H54 (cell line): ENCODE measurements at regions not wholly inside any gene's neighbourhood (a gene's known extent, or its start where the extent isn't known, plus 50 kb on each side); places are given as distances from the start of the nearest gene placed in this dataset.

Experiments used
- DNase-seq: peaks from one replicate; pipeline ENCODE4 v3.0.0; 2011; ENCODE audit warnings: low spot score, mixed read lengths; ENCODE audit not compliant: insufficient read length
- FAIRE-seq: peaks from 3 replicates; lab custom pipeline; 2011; peaks lifted over from hg19 to GRCh38; lab: Jason Lieb, UNC
- POLR2A ChIP-seq: IDR thresholded peaks from 2 replicates; pipeline ENCODE4 v1.6.1; 2011; ENCODE audit warnings: low read depth, mild to moderate bottlenecking, low read length

GRCh38 chr18:10258836-10259474 is 195.5 kb upstream of the APCDD1 start:
- no peak for FAIRE-seq
- no peak for DNase-seq
- no peak for TF ChIP-seq POLR2A

DNA sequence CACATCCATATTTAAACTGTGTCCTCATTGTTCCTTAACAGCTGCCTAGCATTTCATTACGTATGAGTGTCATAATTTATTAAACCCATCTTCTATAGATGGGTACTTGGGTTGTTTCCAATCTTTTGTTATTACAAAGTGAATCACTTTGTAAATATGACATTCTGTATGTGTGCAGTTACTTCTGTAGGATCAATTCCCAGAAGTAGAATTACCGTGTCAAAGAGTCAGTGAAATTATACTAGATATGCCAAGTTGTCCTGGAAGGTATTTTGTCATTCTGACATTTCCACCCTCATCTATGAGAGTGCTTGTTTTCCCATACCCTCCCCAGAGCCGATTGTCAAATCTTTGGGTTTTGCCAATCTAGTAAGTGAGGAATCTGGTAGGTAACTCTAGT is 194.5 kb upstream of the APCDD1 start:
- TF ChIP-seq POLR2A = no peak
- FAIRE-seq = no peak
- DNase-seq = no peak

GRCh38 chr18:10261344-10262276 is 192.8 kb upstream of the APCDD1 start:
- TF ChIP-seq POLR2A = no peak
- FAIRE-seq (no peak), DNase-seq (no peak)

- FAIRE-seq (no peak), DNase-seq (no peak)
- no peak for TF ChIP-seq POLR2A
Observed at GRCh38 chr18:10262566-10262965, 191.9 kb upstream of the APCDD1 start.

DNA sequence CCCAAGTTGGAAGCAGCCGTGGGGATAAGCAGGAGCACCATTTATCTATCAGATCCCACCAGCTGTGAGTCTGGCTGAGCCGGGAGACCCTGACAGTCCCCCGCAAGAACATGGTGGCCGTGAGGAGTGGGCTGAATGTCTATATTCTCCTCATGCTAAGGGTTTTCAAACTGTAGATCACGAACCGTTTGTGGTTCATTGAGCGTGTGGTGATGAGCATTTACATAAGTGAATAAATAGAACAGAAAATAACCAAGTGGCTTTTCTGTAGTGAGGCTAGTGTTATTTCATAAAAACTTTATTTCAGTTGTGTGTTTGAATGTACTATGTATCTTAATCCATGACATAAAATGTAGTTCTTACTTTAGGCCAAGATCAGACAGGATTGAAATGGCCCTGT is 190.2 kb upstream of the APCDD1 start:
- TF ChIP-seq POLR2A = no peak
- FAIRE-seq (no peak), DNase-seq (no peak)

GRCh38 chr18:10265560-10266333 is 188.7 kb upstream of the APCDD1 start:
- no peak for DNase-seq
- FAIRE-seq = no peak
- TF ChIP-seq POLR2A = no peak

DNA sequence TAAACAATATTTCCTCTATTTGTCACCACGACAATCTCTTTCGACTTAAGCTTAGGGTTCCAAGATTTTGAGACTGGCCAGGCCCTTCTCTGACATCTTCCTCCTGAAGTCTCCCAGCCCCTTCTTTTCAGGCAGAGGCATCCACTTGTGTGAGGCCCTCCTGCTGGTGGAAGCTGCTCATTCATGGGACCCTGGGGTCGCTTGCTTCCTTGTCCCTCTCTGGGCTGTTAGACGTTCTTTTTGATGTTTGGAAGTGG is 188.2 kb upstream of the APCDD1 start:
- TF ChIP-seq POLR2A = no peak
- FAIRE-seq = no peak

GRCh38 chr18:10269261-10269660 is 185.2 kb upstream of the APCDD1 start:
- no peak for DNase-seq
- no peak for FAIRE-seq
- no peak for TF ChIP-seq POLR2A

More for the DNA sequence above, 188.2 kb upstream of the APCDD1 start:
- DNase-seq = no peak

GRCh38 chr18:10270151-10270571 is 184.3 kb upstream of the APCDD1 start:
- DNase-seq = no peak
- no peak for TF ChIP-seq POLR2A
- FAIRE-seq = no peak

- no peak for TF ChIP-seq POLR2A
- FAIRE-seq = no peak
- no peak for DNase-seq
Observed at GRCh38 chr18:10271481-10271880, 183.0 kb upstream of the APCDD1 start.

GRCh38 chr18:10274301-10274700 is 180.1 kb upstream of the APCDD1 start:
- DNase-seq (no peak), FAIRE-seq (no peak)
- no peak for TF ChIP-seq POLR2A

DNA sequence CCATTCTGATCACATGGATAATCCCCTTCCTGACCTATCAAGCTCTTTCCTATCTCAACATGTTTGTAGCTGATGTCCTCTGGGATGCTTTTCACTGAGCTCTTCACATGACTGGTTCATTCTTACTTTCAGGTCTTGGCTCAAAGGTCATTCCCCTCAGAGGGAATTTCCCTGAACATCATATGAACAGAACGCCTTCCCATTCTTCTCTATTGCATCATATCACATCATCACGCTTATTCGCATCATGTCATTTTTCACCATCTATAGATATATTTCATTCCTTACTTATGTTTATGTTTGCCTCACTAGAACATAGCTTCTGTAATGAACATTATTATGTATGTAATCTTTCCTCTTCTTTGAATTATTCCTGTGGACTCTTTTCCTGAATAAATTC is 178.9 kb upstream of the APCDD1 start:
- no peak for FAIRE-seq
- no peak for DNase-seq
- no peak for TF ChIP-seq POLR2A

- FAIRE-seq (no peak), DNase-seq (no peak)
- TF ChIP-seq POLR2A = no peak
Observed at GRCh38 chr18:10278265-10278664, 176.2 kb upstream of the APCDD1 start.

- FAIRE-seq (no peak), DNase-seq (no peak)
- TF ChIP-seq POLR2A = no peak
Observed at GRCh38 chr18:10279471-10279870, 175.0 kb upstream of the APCDD1 start.
